ENCODE measurements at regions not wholly inside any gene's neighbourhood (a gene's known extent, or its start where the extent isn't known, plus 50 kb on each side); places are given as distances from the start of the nearest gene placed in this dataset.

DNA sequence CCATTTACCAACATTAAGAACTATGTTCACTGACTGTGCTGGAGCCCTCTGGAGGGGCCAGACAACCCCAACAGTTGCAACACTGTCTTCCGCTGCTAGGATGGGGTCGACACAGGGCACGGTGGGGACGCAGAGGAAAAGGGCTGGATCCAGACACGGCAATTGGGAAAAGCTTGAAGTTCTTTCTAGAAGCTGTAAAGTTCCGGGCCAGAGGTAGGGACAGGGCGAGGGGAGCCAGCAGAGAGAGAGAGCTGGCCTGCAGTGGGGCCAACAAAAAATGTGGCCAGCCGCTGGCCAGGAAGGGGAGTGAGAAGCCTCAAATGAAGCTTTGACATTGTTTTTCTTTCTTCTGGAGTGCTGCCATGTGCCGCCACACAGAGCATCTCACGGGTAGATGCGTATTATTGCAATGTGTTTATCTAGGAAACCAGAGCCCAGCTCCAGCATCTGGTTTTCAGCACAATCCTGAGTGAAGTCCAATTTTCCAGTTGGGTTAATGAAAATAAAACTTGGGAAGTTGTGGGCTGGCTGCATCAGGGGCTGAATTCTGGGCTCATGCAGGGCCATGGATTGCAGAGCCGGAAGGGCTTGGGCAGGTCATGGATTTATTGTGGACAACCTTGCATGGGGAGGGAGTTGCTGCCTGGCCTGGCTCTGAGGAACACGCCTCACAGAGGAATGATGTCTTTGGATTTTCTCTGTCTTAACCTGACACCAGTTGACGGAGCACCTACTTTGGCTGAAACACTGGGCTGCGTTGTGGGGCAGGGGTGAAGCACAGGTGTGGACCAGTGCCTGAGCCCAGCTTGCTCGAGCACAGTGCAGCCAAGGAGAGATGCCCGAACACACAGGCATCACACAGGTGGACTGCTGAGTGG, 67.6 kb upstream of the AMPD3 start:
- DNase-seq (ENCODE audit: low spot score), result peak; percentile 73

DNA sequence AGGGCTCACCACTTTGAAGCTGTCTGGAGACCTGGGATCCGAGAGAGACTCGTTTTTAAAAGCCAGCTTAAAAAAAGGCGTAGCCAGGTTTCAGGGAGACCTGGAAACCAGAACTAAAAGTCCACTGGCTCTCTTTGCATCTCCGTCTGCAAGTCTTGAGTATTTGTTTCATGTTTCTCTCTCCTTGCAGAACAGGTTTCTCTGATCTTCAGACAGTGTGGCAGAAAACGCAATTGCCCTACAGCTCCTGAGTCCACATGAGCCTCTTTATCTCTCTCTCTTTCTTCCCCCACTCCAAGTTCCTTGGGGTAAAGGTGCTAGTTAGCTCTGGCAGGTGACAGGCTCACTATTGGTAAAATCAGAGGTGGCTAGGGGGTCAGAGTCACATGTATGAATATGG, 67.0 kb upstream of the AMPD3 start:
- DNase-seq (ENCODE audit: low spot score), result no peak

DNA sequence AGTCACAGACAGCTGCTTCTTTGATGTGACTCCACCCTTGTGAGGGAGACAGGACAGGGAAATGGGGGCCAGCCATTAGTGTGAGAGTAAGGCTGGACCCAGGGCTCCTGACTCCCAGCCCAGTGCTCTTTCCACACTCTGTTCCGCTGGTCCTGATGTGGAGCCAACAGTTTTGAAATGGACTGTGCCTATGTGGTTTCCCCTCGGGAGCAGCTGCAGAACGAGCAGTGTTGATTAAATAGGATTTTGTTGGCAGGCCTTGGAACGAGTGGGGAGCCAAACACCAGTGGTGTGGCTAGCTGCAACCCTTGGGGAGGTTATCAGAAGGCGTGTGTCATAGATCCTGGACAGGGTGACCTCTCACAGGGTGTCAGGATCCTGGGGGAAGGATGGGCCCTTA, 66.5 kb upstream of the AMPD3 start:
- DNase-seq (ENCODE audit: low spot score), result no peak

GRCh38 chr11:10390375-10390774, 64.7 kb upstream of the AMPD3 start:
- no peak for DNase-seq (ENCODE audit: low spot score)

DNA sequence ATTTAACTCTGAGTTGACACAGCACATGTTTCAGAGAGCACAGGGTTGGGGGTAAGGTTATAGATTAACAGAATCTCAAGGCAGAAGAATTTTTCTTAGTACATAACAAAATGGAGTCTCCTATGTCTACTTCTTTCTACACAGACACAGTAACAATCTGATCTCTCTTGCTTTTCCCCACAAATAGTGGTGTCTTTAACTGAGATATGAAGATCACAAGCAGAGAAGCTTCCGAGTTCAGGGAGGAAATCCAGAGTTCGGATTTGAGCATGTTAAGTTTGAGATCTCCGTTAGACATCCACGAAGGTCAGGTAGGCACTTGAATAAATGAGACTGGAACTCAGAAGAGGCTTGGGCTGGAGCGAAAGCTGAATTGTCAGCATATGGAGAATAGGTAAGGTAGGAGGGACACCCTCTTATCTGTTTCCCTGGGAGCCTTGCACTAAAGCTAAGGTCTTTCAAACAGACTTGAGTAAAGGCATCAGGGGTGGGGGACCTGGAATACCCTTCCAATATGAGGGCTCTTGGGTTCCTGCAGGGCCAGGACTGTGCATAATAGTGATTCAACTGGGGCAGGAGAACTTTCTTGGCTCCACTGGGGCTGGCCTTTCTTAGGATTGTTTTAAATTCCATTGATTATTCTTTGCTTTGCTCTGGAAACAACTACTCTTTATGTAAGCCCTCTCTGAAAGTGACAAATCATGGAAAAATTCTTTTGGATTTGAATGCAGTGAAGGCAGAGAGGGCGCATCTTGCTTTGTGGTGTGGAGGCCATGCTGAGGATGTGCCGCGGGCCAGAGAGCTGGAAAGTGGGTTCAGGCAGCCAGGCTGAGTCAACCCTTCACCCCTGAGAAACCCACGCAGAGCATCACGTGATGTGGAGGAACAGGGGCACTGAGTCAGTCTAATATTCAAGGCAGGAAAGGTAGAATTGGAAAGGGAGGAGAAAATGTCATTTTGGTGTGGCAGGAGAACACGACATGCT, 62.7 kb upstream of the AMPD3 start:
- no peak for DNase-seq (ENCODE audit: low spot score)

- DNase-seq (ENCODE audit: low spot score), result no peak
Observed at GRCh38 chr11:10394229-10395101, 60.6 kb upstream of the AMPD3 start.

DNA sequence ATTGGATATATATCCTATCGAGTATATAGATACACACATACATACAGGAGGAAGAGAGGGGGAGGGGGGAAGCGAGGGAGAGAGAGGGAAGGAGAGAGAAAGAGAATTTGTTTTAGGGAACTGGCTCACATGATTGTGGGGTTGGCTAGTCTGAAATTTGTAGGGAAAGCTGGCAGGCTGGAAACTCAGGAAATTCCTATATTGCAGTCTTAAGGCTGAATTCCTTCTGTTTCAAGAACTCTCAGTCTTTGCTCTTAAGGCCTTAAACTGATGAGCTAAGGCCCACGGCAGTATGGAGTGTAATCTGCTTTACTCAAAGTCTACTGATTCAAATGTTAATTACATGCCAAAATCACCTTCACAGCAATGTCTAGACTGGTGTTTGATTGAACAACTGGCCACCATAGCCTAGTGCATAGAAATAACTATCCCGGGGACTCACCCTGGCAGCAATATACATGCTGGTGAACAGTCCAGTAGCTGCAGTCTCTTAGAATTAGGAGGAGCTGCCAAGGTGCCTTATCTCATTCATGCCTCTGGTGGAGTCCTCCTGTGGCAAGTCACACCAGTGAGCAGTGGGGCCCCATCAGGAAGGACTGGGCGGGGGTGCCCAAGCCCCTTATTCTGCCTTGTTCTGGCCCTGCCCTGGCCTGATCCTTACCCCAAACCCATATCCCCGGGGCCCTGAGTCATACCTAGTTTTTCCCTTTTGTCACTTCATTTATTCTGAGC, 59.7 kb upstream of the AMPD3 start:
- DNase-seq (ENCODE audit: low spot score), result no peak

- no peak for DNase-seq (ENCODE audit: low spot score)
Observed at GRCh38 chr11:10396771-10397170, 58.3 kb upstream of the AMPD3 start.

GRCh38 chr11:10397226-10397987, 57.7 kb upstream of the AMPD3 start:
- no peak for DNase-seq (ENCODE audit: low spot score)

GRCh38 chr11:10398525-10398924, 56.5 kb upstream of the AMPD3 start:
- DNase-seq (ENCODE audit: low spot score), result no peak

- DNase-seq (ENCODE audit: low spot score), result no peak
Observed at GRCh38 chr11:10400856-10401255, 54.2 kb upstream of the AMPD3 start.

GRCh38 chr11:10401256-10401655, 53.8 kb upstream of the AMPD3 start:
- DNase-seq (ENCODE audit: low spot score), result no peak

DNA sequence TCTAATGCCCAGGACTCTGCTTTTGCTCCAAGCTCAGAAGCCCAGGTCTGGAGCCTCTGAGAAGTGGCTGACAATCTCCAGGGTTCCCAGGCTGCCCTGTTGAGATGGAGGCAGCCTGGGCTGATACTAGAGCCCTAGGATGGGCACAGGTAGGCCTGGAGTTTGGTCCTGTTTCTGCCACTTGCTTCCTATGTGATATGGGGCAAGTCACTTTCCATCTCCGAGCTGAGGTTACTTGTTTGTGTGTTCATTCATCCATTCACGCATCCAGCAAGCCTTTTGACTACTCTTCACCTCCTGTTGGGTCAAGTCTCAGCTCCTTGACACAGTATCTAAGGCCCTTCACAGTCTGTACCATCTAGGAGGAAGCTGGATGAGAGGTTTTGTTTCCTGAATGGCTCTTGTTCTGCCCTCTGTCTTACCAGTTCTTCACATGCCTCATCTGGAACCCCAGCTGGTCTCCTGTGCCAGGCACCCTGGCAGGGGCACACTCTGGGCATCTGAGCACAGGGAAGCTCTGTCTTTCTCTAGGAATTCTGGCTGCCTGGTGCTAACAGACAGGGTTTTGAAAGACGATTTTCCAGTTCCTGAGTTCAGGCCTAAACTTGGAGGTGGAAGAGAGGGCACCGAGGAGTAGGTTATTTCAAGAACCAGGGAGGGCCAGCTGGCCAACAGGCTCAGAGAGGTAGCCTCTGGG, 53.2 kb upstream of the AMPD3 start:
- DNase-seq (ENCODE audit: low spot score), result no peak
